SK-N-DZ (cell line): ENCODE measurements at regions not wholly inside any gene's neighbourhood (a gene's known extent, or its start where the extent isn't known, plus 50 kb on each side); places are given as distances from the start of the nearest gene placed in this dataset.
"Not testable (repeated sequence)": the region's sequence is repeated elsewhere in the genome, so short reads cannot be mapped to it uniquely, and the experiment has no call there.

Experiments used
- DNase-seq: peaks from one replicate; pipeline ENCODE4 v3.0.0-alpha.2; 2015; ENCODE audit warnings: low spot score

DNA sequence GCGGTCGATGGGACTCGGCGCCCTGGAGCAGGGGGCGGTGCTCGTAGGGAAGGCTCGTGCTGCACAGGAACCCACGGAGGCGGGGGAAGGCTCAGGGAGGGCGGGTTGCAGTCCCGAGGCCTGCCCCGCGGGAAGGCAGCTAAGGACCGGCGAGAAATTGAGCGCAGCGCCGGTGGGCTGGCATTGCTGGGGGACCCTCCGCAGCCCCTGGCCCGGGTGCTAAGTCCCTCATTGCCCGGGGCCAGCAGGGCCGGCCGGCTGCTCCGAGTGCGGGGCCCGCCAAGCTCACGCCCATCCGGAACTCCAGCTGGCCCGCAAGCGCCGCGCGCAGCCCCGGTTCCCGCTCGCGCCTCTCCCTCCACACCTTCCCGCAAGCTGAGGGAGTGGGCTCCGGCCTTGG lies 576.8 kb upstream of the LINC00305 start:
- not testable (repeated sequence) for DNase-seq

DNA sequence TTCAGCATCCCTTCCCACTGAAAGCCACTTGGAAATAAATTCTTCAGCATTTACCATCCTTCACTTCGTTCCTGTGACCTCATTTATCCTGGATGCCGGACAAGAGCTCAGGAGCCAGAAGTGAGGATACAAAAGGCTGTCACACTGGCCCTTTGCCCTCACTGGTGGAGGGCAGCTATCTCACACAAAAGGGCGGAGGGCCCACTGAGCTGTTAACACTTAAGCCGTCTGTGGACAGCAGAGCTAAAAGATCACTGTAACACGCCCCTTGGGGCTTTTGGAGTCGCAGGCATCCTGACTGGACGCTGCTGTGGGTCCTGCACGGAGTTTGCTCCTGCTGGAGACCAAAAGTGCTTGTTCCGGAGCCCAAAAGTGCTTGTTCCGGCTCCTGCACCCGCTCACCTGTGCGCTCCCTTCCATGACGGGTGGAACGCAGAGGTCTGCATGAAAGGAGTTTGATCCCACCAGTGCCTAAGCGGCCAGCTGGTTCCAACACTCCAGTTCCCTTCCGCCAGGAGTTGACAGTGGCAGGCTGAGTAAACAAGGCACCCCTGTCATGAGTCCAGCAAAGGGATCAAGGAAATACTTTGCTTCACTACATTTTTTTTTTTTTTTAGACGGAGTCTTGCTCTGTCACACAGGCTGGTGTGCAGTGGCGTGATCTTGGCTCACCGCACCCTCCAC lies 572.0 kb upstream of the LINC00305 start:
- no peak for DNase-seq

DNA sequence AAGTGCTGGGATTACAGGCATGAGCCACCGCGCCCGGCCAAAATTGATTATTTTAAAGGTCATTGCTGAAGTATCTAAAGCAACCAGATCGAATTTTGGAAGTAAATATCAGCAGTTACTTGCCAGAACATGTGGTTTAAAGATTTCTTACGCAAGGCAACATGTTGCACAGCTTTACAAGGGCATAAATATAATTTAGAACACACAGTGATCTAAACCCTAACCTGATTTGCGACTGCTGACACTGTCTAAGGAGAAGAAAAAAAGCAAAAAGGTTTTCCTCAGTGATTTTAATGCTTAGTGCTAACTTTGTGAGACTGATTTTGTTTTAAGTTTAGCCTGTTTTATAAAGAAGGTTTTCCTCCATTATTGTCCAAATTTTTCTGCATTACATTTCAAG lies 569.9 kb upstream of the LINC00305 start:
- no peak for DNase-seq

DNA sequence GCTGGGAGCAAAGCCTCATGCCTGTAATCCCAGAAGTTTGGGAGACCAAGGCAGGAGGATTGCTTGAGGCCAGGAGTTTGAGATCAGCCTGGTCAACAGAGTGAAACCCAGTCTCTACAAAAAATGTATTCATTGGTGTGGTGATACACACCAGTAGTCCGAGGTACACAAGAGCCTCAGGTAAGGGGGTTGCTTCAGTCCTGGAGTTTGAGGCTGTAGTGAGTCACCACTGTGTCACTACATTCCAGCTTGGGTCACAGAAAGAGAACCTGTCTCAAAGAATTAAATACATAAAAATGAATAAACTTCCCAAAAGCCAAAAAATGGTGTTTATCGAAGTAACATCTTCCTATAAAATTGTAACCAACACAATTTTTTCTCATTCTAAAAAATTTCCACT lies 568.1 kb upstream of the LINC00305 start:
- no peak for DNase-seq

DNA sequence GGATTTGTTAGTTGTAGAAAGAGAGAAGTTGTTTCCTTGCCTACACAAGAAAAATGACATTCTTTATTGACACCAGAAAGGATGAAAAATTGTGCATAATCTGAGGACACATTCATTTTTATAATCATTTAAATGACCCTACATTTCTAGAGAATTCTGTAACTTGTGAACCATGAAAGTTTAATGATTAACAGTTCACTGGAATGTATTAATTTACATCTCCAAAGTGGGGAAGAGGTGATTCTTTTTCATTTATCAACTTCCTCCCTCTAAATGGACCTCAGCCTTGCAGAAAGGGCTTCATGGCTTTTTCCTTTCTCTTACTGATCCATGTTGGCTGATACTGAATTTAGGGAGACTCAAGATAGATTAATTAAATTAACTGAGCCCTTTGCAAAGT lies 565.2 kb upstream of the LINC00305 start:
- no peak for DNase-seq

DNA sequence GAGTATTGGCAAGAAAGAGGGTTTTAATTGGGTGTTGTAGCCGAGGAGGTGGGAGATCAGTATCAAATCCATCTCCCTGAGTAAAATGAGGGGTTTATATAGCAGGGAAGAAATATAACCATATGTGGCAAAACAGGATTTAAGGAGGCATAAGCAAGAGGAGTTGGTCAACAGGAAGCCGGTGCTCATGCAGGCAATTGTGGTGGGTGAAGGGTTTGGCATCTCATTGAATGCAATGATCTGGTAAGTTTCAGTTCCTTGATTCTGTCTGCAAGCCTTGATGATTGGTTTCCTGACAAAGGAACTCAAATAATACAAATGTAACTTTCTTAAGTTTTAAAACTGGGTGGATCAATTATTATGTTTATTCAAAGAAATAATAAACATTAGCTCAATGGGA lies 564.4 kb upstream of the LINC00305 start:
- DNase-seq, result no peak

DNA sequence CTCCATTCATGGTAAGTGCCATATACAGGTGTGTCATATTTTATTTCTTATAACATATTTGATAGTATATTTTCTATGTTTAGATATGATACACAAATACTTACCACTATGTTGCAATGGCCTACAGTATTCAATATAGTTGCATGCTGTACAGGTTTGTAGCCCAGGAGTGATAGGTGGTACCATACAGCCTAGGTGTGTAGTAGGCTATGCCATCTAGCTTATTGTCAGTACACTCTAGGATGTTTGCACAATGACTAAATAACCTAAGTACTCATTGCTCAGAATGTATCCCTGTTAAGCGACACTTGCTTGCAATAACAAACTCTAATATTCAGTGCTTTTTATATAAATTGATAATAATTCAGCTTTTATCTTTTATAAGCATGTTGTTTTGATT lies 563.1 kb upstream of the LINC00305 start:
- no peak for DNase-seq

DNA sequence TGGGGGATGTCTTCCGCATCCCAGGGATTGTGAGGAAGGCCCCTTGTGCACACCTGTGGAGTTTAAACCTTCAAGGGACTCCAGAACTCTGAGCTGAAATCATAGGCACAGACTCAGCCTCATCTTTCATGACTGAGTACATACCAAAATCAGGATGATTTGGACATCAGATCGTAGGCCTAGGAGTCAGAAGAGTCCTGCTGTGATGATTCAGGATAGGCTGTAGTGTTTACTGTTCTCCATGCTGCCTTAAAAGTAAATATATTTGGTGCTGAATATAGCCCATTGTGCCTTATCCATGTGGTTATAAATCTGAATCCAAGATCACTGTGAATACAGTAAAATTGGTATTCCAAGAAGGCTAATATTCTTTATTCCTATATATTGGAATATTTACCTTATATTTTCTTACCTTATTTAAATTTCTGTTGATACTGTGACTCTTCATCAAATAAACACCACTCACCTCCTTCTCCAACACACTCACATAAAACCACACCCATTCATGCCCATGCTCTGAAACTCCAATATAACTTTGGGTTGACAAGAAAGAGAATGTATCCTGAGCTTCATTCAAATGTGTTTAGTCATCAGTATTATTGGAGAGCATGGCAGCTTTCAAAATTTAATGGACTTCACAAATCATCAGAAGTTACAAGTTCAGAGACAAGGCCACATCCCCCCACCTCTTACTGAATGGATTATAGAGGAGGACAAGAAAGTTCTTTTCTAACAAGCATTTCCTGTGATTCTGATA lies 561.4 kb upstream of the LINC00305 start:
- DNase-seq, result no peak

DNA sequence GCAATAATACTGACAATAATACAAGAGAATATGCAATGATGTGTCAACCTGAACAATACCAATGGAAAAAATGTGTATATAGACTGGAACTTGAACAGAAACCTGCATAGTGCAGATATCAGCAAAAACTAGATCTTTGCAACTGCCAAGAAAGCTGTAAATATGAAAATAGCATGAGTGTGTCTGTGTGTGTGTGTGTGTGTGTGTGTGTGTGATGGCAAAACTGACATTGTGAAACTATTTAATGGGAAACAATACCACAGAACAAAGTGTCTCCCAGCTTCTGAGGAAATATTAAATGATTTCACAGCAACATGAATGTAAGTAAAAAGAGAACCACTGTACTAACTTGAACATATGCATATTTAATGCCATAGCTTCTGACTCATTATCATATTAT lies 558.2 kb upstream of the LINC00305 start:
- no peak for DNase-seq

DNA sequence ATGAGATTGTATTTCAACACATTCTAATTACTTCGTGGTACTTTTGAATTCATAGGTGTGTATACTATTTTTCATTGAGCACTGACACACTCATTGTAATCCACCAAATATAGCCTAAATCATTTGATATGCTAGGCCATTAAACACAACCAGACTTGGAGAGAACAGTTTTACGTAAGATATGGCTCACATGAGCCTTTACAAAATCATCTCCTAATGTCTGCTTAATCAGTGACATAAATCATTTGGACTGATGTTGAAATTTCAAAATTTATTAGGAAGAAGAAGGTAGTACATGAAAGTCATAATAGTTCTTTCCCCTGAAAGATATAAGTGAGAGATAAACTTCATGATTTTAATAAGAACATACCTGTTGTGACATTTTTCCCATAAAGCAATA lies 550.2 kb upstream of the LINC00305 start:
- DNase-seq, result no peak

DNA sequence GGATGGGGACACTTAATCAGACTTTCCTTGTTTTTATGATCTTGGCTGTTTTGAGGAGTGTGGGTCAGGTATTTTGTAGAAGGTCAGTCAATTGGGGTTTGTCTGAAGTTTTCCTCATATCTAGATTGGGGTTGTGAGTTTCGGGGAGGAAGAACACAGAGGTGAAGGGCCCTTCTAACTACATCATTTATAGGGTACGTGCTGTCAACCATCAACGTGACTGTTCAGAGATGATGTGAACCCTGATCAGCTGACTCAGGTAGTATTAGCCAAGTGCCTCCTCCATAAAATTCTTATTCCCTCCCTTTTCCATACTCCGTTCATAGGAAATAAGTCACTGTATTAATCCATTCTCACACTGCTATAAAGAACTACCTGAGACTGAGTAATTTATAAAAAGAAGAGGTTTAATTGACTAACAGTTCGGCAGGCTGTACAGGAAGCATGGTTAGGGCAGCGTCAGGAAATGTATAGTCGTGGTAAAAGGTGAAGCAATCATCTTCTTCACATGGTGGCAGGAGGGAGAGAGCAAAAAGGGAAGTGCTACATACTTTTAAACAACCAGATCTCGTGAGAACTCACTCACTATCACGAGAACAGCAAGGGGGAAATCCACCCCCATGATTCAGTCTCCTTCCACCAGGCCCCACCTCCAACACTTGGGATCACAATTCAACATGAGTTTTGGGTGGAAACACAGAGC lies 547.1 kb upstream of the LINC00305 start:
- no peak for DNase-seq

DNA sequence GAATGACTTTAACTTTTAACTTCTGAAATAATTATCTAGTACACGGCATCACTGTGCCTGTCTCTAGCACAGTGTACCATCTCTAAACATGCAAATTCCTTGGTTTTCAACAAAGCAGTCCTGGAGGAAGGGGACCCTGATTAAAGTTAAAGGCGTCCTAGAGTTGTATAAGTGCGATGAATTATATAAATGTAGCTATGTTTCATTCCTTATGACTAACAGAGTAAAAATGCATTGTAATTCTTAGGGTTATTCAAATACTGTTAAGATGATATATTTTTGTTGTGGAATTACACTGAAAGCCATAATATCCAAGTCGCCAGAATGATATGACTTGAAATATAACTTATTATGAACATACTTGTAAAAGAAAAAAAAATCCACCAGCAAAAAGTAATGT lies 544.9 kb upstream of the LINC00305 start:
- no peak for DNase-seq

DNA sequence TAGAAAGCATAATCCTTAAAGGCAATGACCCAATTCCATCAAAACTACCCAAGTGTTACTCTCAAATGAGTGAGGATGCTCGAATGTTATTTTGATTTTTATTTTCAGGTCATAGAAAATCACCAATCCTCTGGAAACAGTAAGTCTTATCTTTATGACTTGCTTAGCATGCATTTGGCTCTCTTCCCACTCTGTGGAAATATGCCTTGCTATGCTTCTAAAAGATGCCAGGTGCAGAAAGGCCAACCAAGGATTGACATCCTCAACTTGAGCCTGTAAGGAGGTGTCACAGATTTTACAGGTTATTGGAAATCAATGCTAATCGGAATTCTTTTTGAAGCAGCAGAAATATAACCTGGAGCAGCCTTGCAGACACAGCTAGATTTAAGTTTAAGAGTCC lies 543.9 kb upstream of the LINC00305 start:
- no peak for DNase-seq

DNA sequence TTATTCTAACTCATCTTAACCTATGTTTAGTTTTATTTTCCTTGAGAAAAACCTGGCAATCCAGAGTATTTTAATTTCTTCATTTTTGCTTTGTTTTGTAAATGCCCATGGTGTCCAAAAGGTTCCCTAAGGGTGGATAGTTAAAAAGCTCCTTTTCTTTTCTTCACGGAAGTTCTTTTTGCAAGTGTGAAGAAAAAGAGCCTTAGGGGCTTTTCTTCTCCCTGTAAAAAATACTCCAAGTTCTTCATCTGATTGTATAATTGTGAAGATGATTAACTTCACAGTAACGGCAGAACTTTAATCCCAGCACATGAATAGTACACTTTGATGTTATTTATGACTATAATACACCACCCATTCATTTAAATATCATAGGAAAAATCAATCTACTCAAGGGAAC lies 530.2 kb upstream of the LINC00305 start:
- DNase-seq, result no peak

DNA sequence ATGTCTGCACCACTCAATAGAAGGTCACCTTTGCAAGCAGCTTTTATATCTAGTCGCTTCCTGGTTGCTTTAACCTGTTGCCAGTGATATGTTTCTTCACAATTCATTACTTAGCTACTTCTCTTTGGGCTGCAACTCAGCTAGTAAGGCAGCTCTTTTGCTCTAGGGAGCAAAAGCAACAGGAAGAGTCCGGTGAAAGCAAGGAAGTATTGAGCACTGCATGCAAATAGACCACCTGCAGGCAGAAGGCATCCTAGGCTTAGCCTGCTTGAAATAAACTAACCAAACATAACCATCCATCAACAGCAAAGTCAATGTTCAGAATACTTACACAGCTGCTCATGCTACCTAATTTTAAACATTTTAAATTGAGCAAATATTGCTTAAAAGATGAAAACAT lies 529.2 kb upstream of the LINC00305 start:
- DNase-seq, result no peak

DNA sequence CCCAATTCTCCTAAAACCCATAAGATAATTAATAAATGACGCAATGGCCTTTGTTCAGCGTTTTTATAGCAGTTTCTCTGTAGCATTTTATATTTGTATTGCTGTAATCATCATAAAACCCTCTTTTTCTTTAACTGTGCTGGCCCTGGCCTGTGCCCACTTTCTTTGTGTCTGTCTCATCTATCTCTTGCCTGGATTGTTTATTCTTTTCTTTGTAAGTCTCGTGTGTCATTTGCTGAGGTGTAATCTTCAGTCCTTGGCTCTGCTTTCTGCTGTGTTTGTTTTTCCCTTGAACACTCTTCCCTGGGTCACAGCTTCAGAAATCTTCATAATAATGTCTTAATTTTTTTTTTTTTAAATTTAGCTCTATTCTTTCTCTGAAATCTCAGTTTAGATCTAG lies 525.8 kb upstream of the LINC00305 start:
- DNase-seq, result no peak

DNA sequence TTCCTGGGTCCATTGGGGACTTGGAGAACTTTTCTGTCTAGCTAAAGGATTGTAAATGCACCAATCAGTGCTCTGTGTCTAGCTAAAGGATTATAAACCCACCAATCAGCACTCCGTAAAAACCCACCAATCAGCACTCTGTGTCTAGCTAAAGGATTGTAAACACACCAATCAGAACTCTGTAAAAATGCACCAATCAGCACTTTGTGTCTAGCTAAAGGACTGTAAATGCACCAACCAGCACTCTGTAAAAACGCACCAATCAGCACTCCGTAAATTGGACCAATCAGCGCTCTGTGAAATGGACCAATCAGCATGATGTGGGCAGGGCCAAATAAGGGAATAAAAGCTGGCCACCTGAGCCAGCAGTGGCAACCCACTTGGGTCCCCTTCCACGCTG lies 522.4 kb upstream of the LINC00305 start:
- not testable (repeated sequence) for DNase-seq

DNA sequence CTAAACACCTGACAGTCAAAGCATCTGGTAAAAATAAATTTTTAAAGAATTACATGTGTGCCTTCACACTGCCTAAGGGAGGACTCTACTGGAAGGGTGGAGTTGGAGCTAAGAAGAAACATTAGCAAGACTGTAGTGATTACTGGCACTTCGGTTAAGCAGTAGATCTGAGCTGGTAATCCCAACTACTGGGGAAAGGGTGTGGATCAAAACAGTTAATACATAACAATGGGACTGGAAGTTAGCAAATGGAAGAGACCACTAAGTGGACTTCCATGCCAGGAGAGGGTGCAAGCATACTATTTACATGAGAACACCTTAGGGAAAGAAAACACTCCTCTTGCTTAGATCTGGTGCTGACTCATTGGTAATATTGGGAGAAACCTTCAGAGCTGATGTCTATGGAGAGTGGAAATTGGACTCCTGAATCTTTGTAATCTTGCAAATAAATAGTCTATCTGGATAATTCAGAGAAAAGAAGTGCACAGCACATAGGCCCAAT lies 519.6 kb upstream of the LINC00305 start:
- DNase-seq, result no peak

DNA sequence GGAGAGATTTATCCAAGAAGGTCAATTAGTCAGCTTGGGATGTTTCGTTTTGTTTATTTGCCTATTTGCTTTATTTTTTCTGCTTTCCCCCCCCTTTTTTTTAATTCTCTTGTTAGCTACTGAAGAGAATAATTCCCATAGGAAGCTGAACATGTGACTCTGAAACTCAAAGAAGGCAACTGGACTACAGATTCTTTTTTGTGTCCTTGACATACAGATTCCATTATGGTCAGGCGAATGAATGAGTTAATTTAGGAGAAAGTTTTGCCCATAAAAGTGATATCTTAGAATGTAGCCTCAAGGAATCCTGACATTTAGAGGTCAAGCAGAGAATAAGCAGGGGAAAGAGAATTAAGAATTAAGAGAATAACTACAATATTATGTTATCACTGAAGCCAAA lies 514.2 kb upstream of the LINC00305 start:
- no peak for DNase-seq

DNA sequence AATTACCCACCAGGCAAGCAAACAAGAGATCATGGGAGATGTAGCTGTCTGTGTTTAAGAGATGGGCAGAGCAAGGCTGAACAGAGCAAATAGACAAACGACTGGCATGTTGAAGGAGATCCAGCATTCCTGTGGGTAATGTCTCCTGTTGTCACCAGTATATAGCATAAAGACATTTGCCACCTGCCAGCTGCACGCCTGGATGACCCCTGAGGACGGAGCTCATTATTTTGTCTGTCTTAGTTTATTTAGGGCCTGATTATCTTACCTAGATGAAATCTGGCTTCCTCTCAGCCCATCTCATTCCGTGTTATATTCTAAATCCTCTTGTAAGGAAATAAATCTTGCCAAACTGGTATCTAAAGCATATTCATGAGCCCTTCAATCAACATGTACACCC lies 510.3 kb upstream of the LINC00305 start:
- DNase-seq, result no peak

DNA sequence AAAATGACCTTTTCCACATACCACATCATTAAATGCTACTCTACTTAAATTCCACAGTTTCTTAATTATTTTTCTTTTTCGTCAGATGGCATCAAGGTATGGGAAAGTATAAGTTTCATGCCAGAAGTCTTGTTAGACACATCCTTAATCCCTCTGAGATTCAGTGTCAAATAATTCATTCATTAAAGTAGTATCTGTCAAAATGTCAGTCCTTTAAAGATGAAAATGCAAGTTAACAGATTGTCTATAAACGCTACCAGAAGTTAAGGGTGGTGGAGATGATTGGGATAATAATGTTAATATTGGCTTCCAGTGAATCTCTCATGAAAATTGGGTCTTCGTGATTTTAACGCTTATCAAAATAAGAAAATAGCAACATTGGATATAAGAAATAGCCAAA lies 504.2 kb upstream of the LINC00305 start:
- no peak for DNase-seq

DNA sequence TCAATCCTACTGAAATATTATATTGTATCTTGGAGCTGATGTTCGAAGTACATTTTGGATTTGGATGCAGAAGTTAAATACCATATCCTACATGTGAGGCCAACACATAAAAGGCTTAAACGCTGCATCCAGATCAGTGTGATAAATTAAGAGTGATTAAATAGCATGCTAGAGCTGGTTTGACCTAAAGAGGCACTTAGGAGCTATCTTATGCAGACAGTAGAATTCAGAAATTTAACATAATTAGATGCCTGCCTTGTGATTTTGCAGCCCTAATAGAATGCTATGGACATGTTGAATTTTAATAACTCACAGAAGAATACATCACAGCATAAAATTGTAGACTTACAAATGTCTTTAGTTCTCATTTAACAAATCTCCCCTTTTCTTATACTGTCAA lies 501.2 kb upstream of the LINC00305 start:
- DNase-seq, result no peak

DNA sequence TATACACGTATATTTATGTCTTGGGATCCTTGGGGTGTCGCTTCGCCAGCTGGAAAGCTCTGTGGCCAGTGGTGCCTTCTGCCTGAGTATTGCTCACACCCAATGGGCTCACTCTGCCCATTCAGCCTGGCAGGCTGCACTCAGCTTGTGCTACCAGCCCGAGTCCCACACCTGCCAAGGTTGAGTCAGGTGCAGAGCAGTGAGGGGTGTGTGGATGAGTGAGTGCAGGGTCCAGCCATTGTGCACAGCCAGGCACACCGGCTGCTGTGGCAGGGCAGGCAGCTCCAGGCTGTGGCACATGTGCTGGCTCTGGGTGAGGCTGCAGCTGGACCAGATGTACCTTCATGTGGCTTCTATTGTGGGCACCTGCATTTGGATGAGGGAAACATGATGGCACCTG lies 496.9 kb upstream of the LINC00305 start:
- no peak for DNase-seq
